WERI-Rb-1 (cell line): ENCODE measurements at regions not wholly inside any gene's neighbourhood (a gene's known extent, or its start where the extent isn't known, plus 50 kb on each side); places are given as distances from the start of the nearest gene placed in this dataset.

Source experiments
- DNase-seq: peaks from one replicate; pipeline ENCODE4 v3.0.0-alpha.2; 2020
- H3K27ac ChIP-seq: fragments of 250-450 bp; sonication (Bioruptor Pico); 2 replicates; pipeline ENCODE4 v1.5.1; 2020; ENCODE audit warnings: mild to moderate bottlenecking, moderate library complexity
- H3K27me3 ChIP-seq: fragments of 250-450 bp; sonication (Bioruptor Pico); 2 replicates; pipeline ENCODE4 v1.5.1; 2021; ENCODE audit warnings: mild to moderate bottlenecking, low read depth, moderate library complexity; ENCODE audit not compliant: insufficient read depth, severe bottlenecking
- H3K36me3 ChIP-seq: fragments of 250-450 bp; sonication (Bioruptor Pico); 2 replicates; pipeline ENCODE4 v1.5.1; 2020; ENCODE audit warnings: mild to moderate bottlenecking, moderate library complexity
- H3K4me3 ChIP-seq: 2 replicates; pipeline ENCODE4 v1.5.1; 2011; ENCODE audit warnings: low read depth, mild to moderate bottlenecking, control low read depth, low read length
- H3K9me3 ChIP-seq: fragments of 250-450 bp; sonication (Bioruptor Pico); 2 replicates; pipeline ENCODE4 v1.5.1; 2021; ENCODE audit warnings: mild to moderate bottlenecking, moderate library complexity; ENCODE audit not compliant: severe bottlenecking
- TF ChIP-seq, protein P1 (sequence below): IDR thresholded peaks from 2 replicates; pipeline ENCODE4 v1.5.1; 2011; ENCODE audit warnings: low read depth, mild to moderate bottlenecking, control low read depth, inconsistent platforms, low read length

DNA sequence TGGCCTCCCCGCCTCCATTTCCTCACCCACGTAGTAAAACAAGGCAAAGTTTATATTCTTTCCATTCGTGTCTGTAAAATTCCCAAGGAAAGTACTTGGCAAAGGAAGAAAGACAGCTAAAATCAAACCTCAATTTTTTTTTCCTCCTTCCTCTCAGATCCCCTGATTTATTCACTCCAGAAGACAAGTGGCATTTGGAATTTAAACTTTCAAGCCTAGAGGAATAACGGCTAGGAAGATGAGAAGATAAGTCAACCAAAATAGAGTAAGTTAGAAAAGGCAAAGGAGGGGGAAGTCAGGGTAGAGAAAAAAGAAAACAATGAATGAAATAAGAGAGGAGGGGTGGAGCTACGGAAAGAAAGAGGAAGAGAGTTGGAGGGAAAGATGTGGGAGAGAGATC, 198.9 kb upstream of the PIK3C3 start:
- no peaks in the 10 kb centered on the region for H3K27me3 ChIP-seq
- H3K9me3 ChIP-seq: no peaks in the 10 kb centered on the region
- DNase-seq: no peak
- no peaks in the 10 kb centered on the region for H3K36me3 ChIP-seq
- TF ChIP-seq, protein P1, sequence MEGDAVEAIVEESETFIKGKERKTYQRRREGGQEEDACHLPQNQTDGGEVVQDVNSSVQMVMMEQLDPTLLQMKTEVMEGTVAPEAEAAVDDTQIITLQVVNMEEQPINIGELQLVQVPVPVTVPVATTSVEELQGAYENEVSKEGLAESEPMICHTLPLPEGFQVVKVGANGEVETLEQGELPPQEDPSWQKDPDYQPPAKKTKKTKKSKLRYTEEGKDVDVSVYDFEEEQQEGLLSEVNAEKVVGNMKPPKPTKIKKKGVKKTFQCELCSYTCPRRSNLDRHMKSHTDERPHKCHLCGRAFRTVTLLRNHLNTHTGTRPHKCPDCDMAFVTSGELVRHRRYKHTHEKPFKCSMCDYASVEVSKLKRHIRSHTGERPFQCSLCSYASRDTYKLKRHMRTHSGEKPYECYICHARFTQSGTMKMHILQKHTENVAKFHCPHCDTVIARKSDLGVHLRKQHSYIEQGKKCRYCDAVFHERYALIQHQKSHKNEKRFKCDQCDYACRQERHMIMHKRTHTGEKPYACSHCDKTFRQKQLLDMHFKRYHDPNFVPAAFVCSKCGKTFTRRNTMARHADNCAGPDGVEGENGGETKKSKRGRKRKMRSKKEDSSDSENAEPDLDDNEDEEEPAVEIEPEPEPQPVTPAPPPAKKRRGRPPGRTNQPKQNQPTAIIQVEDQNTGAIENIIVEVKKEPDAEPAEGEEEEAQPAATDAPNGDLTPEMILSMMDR: no peak
- H3K27ac ChIP-seq: no peak overlapping the region
- no peak overlapping the region for H3K4me3 ChIP-seq

DNA sequence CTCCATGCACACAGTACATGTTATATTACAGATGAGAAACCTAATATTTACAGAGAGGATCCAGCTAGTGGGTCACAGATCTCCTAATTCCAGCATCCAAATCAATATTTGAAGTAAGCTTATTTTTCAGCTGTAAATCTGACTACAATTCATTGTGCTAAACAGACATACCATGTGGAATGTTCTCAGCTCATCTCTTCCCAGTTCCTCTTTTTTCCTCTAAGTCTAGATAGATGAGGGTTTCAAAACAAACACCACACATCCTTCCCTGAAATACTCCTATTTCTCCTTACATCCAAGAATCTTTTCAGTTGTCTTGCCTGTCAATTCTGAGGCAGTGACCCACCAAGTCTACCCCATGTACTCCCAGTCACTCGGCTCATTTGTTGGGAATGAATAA, 200.7 kb upstream of the PIK3C3 start:
- no peak overlapping the region for H3K4me3 ChIP-seq
- H3K27ac ChIP-seq: no peak overlapping the region
- H3K36me3 ChIP-seq: no peaks in the 10 kb centered on the region
- H3K27me3 ChIP-seq: no peaks in the 10 kb centered on the region
- H3K9me3 ChIP-seq: no peaks in the 10 kb centered on the region
- TF ChIP-seq, protein P1: no peak
- DNase-seq: no peak

DNA sequence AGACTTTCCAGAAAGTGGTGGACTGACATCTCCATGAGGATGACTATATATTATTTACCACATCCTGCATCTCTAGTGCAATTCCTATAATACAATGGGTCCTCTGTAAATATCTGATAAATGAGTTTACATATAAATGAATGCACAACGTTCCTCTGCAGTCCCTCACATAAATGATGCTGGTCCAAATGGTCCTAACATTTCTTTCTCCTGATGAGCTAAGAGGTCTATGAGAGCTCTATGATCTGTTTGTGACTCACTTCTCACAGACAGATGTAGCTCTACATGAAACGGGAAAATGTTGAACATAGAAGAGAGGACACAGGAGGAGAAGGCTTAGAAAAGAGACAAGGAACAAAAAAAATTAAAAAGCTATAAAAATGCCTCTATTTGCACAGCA, 201.2 kb upstream of the PIK3C3 start:
- Histone ChIP-seq H3K9me3 (no peaks in the 10 kb centered on the region), H3K4me3 (no peak overlapping the region), H3K27ac (no peak overlapping the region), H3K36me3 (no peaks in the 10 kb centered on the region), H3K27me3 (no peaks in the 10 kb centered on the region)
- TF ChIP-seq, protein P1: no peak
- no peak for DNase-seq

DNA sequence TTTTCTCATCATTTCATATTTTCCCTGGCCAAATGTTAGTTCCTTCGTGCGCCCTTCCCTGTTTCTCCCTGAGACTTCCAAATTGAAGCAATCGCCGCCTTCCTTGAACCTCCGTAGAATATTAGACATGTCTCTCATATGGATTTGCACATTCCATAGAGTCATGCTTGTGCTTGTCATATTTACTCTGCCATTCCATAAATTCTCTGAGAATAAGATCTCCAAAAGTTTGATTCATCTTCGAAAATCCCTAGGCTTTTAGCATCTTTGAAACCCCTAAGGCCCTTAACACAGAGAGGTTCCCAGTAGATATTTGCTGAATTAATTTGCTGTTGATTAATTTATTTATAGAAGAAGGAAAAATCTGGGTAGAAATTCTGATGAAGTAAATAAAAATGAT, 202.2 kb upstream of the PIK3C3 start:
- Histone ChIP-seq H3K4me3 (no peak overlapping the region), H3K27ac (no peak overlapping the region), H3K9me3 (no peaks in the 10 kb centered on the region), H3K36me3 (no peaks in the 10 kb centered on the region), H3K27me3 (no peaks in the 10 kb centered on the region)
- DNase-seq: no peak
- TF ChIP-seq, protein P1: no peak

GRCh38 chr18:41751652-41752051, 203.4 kb upstream of the PIK3C3 start:
- no peaks in the 10 kb centered on the region for H3K36me3 ChIP-seq
- H3K9me3 ChIP-seq: no peaks in the 10 kb centered on the region
- no peak overlapping the region for H3K4me3 ChIP-seq
- no peaks in the 10 kb centered on the region for H3K27me3 ChIP-seq
- DNase-seq: no peak
- TF ChIP-seq, protein P1: no peak
- H3K27ac ChIP-seq: no peak overlapping the region

DNA sequence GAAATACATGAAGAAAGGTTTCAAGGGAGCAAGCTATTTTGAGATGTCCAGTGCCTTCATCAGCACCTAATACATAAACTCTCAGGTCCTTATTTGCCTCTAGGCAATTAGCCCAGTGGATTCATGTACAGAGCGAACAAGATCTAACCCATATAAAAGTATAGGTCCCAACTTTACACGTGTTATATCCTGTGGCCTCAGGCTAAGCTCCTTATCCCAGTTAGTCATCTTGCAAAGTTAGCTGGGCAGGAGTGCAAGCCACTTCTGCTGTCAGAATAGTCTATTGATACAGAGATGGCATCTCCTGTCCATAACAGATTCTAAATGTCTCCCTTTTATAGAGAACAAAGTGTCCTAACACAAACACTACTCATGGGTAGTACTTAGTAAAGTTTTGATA, 203.9 kb upstream of the PIK3C3 start:
- TF ChIP-seq, protein P1: no peak
- no peak overlapping the region for H3K4me3 ChIP-seq
- no peaks in the 10 kb centered on the region for H3K36me3 ChIP-seq
- H3K27ac ChIP-seq: no peak overlapping the region
- no peaks in the 10 kb centered on the region for H3K9me3 ChIP-seq
- no peaks in the 10 kb centered on the region for H3K27me3 ChIP-seq
- DNase-seq: no peak
